ENCODE measurements at regions not wholly inside any gene's neighbourhood (a gene's known extent, or its start where the extent isn't known, plus 50 kb on each side); places are given as distances from the start of the nearest gene placed in this dataset.

DNA sequence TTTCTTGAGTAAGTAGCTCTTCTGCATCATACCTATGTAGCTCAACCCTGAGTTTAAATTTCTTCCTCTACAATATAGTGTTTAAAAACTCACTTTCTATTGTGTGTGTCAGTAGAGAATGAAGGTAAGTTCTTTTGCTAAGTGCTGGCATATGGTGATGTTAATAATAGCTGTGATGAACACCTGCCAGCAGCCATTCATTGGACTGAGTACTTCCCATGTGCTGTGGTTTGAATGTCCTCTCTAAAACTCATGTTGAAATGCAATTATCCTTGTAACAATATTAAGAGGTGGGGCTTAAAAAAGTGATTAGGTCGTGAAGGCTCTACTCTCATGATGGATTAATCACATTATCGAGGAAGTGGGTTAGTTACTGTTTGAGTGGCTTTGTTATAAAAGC, 645.2 kb upstream of the RGMB start:
- no peak for DNase-seq
- H3K36me3 ChIP-seq (ENCODE audit: control insufficient read depth in 3 of 3, insufficient read depth in 2 of 3, low read depth in 1 of 3, low read length in 3 of 3), result no peaks in the 10 kb centered on the region
- no peak overlapping the region for H3K4me3 ChIP-seq (ENCODE audit: low read depth in 1 of 3, low read length in 3 of 3)
- H3K9me3 ChIP-seq (ENCODE audit: control insufficient read depth in 2 of 2, insufficient read depth in 1 of 2, low read depth in 1 of 2, low read length in 1 of 2), result no peaks in the 10 kb centered on the region
- WGBS, 3 donors, result 66 to 88% (median 81%) methylated on average over 2 of the region's 2 CpGs
- H3K27me3 ChIP-seq (ENCODE audit: control insufficient read depth in 3 of 3, insufficient read depth in 3 of 3, low read length in 3 of 3), result no peaks in the 10 kb centered on the region
- no peak overlapping the region for H3K27ac ChIP-seq (ENCODE audit: low read depth in 1 of 3, low read length in 2 of 3)
- no peak for FAIRE-seq
- H3K4me1 ChIP-seq (ENCODE audit: control insufficient read depth in 3 of 3, insufficient read depth in 2 of 3, low read depth in 1 of 3, low read length in 2 of 3), result no peaks in the 10 kb centered on the region

DNA sequence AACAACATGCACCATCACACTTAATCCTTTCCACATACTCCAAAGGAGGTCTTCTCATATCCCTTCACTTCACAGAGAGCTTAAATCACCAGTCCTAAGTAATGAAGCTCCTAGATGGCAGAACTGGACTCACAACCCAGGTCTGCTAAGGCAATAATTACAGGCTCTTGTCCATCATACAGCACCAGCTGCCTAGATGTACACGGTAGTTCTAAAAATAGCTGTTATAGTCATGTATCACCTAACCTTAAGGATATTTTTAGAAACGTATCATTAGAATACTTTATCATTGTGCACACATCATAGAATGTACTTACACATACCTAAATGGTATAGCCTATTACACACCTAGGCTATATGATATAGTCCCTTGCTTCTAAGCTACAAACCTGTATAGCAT, 644.6 kb upstream of the RGMB start:
- Histone ChIP-seq H3K4me1 (ENCODE audit: control insufficient read depth in 3 of 3, insufficient read depth in 2 of 3, low read depth in 1 of 3, low read length in 2 of 3) (no peaks in the 10 kb centered on the region), H3K4me3 (ENCODE audit: low read depth in 1 of 3, low read length in 3 of 3) (no peak overlapping the region), H3K27me3 (ENCODE audit: control insufficient read depth in 3 of 3, insufficient read depth in 3 of 3, low read length in 3 of 3) (no peaks in the 10 kb centered on the region), H3K36me3 (ENCODE audit: control insufficient read depth in 3 of 3, insufficient read depth in 2 of 3, low read depth in 1 of 3, low read length in 3 of 3) (no peaks in the 10 kb centered on the region), H3K27ac (ENCODE audit: low read depth in 1 of 3, low read length in 2 of 3) (no peak overlapping the region), H3K9me3 (ENCODE audit: control insufficient read depth in 2 of 2, insufficient read depth in 1 of 2, low read depth in 1 of 2, low read length in 1 of 2) (no peaks in the 10 kb centered on the region)
- 82 to 89% (median 85%) methylated on average over 2 of the region's 2 CpGs for WGBS, 3 donors
- DNase-seq (no peak), FAIRE-seq (no peak)

DNA sequence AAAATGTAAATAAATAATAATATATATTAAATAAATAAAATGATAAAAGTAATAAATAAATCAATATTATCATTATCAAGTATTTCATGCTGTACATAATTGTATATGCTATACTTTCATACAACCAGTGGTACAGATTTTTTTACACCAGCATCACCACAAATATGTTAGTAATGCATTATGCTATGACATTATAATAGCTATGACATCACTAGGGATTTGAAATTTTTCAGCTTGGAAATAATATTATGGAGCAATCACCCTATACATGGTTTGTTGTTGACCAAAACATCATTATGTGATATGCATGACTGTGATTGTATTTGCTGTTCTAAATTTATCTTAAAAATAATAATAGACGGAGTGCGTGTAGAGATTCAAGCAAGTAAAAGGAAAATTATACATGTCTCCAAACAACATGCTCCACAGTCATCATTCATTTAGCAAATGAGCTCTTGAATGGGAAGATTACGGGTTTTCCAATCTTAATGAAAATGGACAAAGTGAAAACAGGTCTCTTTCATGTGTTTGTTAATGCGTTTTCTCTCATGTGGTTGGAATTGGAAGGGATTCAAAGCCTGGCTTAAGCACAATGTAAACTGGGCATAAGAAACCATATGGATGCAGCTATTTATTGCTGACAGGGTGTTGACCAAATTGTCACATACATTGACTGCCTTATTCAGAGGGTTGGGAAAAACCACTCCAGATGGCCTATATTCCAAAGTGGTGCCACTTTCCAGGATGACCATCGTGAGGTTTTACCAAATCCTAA, 643.0 kb upstream of the RGMB start:
- H3K27ac ChIP-seq (ENCODE audit: low read depth in 1 of 3, low read length in 2 of 3), result no peak overlapping the region
- no peak for FAIRE-seq
- no peaks in the 10 kb centered on the region for H3K9me3 ChIP-seq (ENCODE audit: control insufficient read depth in 2 of 2, insufficient read depth in 1 of 2, low read depth in 1 of 2, low read length in 1 of 2)
- H3K36me3 ChIP-seq (ENCODE audit: control insufficient read depth in 3 of 3, insufficient read depth in 2 of 3, low read depth in 1 of 3, low read length in 3 of 3), result no peaks in the 10 kb centered on the region
- H3K27me3 ChIP-seq (ENCODE audit: control insufficient read depth in 3 of 3, insufficient read depth in 3 of 3, low read length in 3 of 3), result no peaks in the 10 kb centered on the region
- H3K4me3 ChIP-seq (ENCODE audit: low read depth in 1 of 3, low read length in 3 of 3), result no peak overlapping the region
- no peak for DNase-seq
- H3K4me1 ChIP-seq (ENCODE audit: control insufficient read depth in 3 of 3, insufficient read depth in 2 of 3, low read depth in 1 of 3, low read length in 2 of 3), result no peaks in the 10 kb centered on the region
- 84 to 88% (median 85%) methylated on average over 5 of the region's 5 CpGs for WGBS, 3 donors

DNA sequence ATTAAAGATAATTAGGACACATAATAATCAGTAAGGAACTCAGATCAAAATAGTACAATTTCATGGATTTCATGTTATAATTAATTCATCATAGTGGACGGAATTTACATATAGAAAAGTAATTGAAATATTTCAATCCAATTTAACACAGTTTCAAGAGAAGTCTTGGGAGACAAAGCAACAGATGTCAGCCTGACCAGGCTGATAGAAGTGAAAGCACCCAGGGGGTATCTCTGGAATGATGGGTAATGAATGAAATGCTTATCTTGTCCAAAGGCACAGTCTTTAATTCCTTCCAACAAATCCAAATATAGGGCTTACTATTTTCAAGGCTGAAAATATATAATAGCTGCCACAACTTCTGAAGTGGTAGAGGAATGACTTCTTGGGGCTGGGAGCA, 629.3 kb upstream of the RGMB start:
- WGBS, 3 donors, result 80 to 86% (median 80%) methylated on average over 1 of the region's 1 CpG
- FAIRE-seq, result no peak
- no peaks in the 10 kb centered on the region for H3K27me3 ChIP-seq (ENCODE audit: control insufficient read depth in 3 of 3, insufficient read depth in 3 of 3, low read length in 3 of 3)
- H3K4me3 ChIP-seq (ENCODE audit: low read depth in 1 of 3, low read length in 3 of 3), result no peak overlapping the region
- no peak for DNase-seq
- peaks cover 0 to 2% of the 10 kb centered on the region in 2 donors for H3K9me3 ChIP-seq (ENCODE audit: control insufficient read depth in 2 of 2, insufficient read depth in 1 of 2, low read depth in 1 of 2, low read length in 1 of 2)
- no peaks in the 10 kb centered on the region for H3K36me3 ChIP-seq (ENCODE audit: control insufficient read depth in 3 of 3, insufficient read depth in 2 of 3, low read depth in 1 of 3, low read length in 3 of 3)
- no peak overlapping the region for H3K27ac ChIP-seq (ENCODE audit: low read depth in 1 of 3, low read length in 2 of 3)
- no peaks in the 10 kb centered on the region for H3K4me1 ChIP-seq (ENCODE audit: control insufficient read depth in 3 of 3, insufficient read depth in 2 of 3, low read depth in 1 of 3, low read length in 2 of 3)

DNA sequence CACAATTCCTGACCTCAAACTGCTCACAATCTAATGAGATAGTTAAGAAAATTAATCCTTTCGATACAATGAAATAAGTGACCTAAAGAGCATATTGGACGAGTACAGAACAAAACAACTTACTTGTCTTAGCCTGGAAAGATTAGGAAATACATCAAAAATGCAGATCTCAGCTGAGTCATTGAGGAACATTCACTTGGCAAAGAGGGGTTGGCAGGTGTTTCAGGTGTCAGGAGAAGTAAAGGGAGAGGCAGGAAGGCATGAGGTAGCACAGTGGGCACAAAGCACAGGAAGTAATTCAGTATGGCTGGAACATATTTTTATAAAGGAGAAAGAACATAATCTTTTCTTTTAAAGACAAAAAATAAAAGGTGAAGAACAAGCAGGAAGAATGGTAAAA, 628.8 kb upstream of the RGMB start:
- no peak overlapping the region for H3K27ac ChIP-seq (ENCODE audit: low read depth in 1 of 3, low read length in 2 of 3)
- H3K27me3 ChIP-seq (ENCODE audit: control insufficient read depth in 3 of 3, insufficient read depth in 3 of 3, low read length in 3 of 3), result no peaks in the 10 kb centered on the region
- H3K9me3 ChIP-seq (ENCODE audit: control insufficient read depth in 2 of 2, insufficient read depth in 1 of 2, low read depth in 1 of 2, low read length in 1 of 2), result peaks cover 0 to 2% of the 10 kb centered on the region in 2 donors
- 80 to 89% (median 87%) methylated on average over 2 of the region's 2 CpGs for WGBS, 3 donors
- FAIRE-seq (no peak), DNase-seq (no peak)
- no peaks in the 10 kb centered on the region for H3K36me3 ChIP-seq (ENCODE audit: control insufficient read depth in 3 of 3, insufficient read depth in 2 of 3, low read depth in 1 of 3, low read length in 3 of 3)
- H3K4me1 ChIP-seq (ENCODE audit: control insufficient read depth in 3 of 3, insufficient read depth in 2 of 3, low read depth in 1 of 3, low read length in 2 of 3), result no peaks in the 10 kb centered on the region
- no peak overlapping the region for H3K4me3 ChIP-seq (ENCODE audit: low read depth in 1 of 3, low read length in 3 of 3)

DNA sequence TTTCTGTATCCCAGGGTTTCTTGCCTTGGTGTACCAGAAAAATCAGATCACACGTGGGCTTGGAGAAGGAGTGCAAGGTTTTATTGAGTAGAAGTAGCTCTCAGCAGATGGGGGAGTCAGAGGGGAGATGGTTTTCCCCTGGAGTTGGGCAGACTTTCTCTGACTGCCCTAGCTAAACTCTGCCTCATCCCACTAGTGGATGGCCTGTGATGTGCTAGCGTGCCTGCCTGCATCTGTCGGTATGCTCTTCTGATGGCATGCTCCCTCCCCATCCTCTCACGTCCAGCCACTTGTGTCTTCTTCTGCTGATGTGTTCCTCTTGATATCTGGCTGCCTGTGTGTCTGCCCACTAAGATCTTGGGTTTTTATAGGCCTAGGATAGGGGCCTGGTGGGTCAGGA, 616.1 kb upstream of the RGMB start:
- H3K36me3 ChIP-seq (ENCODE audit: control insufficient read depth in 3 of 3, insufficient read depth in 2 of 3, low read depth in 1 of 3, low read length in 3 of 3), result no peaks in the 10 kb centered on the region
- no peak overlapping the region for H3K27ac ChIP-seq (ENCODE audit: low read depth in 1 of 3, low read length in 2 of 3)
- no peak for DNase-seq
- WGBS, 3 donors, result 78 to 91% (median 79%) methylated on average over 4 of the region's 4 CpGs
- no peaks in the 10 kb centered on the region for H3K4me1 ChIP-seq (ENCODE audit: control insufficient read depth in 3 of 3, insufficient read depth in 2 of 3, low read depth in 1 of 3, low read length in 2 of 3)
- FAIRE-seq, result no peak
- H3K9me3 ChIP-seq (ENCODE audit: control insufficient read depth in 2 of 2, insufficient read depth in 1 of 2, low read depth in 1 of 2, low read length in 1 of 2), result no peaks in the 10 kb centered on the region
- no peak overlapping the region for H3K4me3 ChIP-seq (ENCODE audit: low read depth in 1 of 3, low read length in 3 of 3)
- H3K27me3 ChIP-seq (ENCODE audit: control insufficient read depth in 3 of 3, insufficient read depth in 3 of 3, low read length in 3 of 3), result no peaks in the 10 kb centered on the region

DNA sequence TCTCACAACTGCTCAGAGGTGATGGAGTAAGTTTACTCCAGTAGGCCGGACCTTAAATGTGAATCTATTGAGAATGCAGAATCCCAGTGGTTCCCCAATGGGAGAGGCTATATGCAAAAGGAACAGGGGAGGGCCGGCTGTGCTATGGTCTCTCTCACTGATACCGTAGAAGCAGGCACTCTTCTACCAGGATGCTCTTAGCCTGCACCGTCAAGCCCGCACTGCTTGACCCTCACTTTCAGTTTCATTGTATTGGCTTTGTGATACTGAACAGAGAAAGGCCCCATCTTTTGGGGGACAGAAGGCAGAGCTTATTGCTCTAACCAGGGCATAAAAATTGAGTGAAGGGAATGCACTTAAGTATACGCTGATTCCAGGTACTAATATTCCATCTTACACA, 615.0 kb upstream of the RGMB start:
- no peak for FAIRE-seq
- no peaks in the 10 kb centered on the region for H3K4me1 ChIP-seq (ENCODE audit: control insufficient read depth in 3 of 3, insufficient read depth in 2 of 3, low read depth in 1 of 3, low read length in 2 of 3)
- H3K4me3 ChIP-seq (ENCODE audit: low read depth in 1 of 3, low read length in 3 of 3), result no peak overlapping the region
- no peak overlapping the region for H3K27ac ChIP-seq (ENCODE audit: low read depth in 1 of 3, low read length in 2 of 3)
- no peak for DNase-seq
- no peaks in the 10 kb centered on the region for H3K9me3 ChIP-seq (ENCODE audit: control insufficient read depth in 2 of 2, insufficient read depth in 1 of 2, low read depth in 1 of 2, low read length in 1 of 2)
- H3K36me3 ChIP-seq (ENCODE audit: control insufficient read depth in 3 of 3, insufficient read depth in 2 of 3, low read depth in 1 of 3, low read length in 3 of 3), result no peaks in the 10 kb centered on the region
- WGBS, 3 donors, result 93 to 97% (median 93%) methylated on average over 6 of the region's 6 CpGs
- H3K27me3 ChIP-seq (ENCODE audit: control insufficient read depth in 3 of 3, insufficient read depth in 3 of 3, low read length in 3 of 3), result no peaks in the 10 kb centered on the region

DNA sequence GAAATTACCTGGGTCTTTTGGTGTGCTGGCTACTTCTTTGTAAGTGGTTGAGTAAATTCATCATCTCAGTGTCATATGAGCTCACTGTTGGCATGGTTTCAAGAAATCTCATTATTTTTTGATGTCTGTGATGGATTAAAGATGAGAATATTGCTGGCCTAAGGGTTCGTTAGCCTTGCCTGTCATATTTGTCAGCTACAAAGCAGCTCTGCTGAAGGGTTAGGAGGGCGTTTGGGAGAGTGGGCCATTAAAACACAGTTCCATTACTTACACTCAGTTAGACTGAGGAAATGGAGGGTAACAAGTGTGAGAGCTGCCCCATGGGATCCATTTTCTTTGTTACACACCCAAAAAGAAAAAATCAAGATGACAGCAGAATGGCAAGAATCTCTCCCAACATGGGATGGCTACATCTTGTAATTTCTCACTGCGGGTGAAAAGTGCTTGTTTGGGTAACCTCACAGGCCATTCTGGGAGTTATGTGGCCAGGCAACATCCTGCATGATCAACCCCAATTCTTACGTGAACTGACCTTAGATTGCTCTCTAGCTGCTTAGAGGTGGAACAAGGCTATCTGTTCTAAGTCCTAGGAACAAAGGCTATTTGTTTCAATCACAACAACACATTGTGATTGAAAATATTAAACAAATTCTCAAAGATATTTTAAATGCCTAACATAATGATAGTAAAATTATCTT, 609.5 kb upstream of the RGMB start:
- DNase-seq (no peak), FAIRE-seq (no peak)
- Histone ChIP-seq H3K36me3 (ENCODE audit: control insufficient read depth in 3 of 3, insufficient read depth in 2 of 3, low read depth in 1 of 3, low read length in 3 of 3) (no peaks in the 10 kb centered on the region), H3K27ac (ENCODE audit: low read depth in 1 of 3, low read length in 2 of 3) (no peak overlapping the region), H3K4me1 (ENCODE audit: control insufficient read depth in 3 of 3, insufficient read depth in 2 of 3, low read depth in 1 of 3, low read length in 2 of 3) (no peaks in the 10 kb centered on the region), H3K27me3 (ENCODE audit: control insufficient read depth in 3 of 3, insufficient read depth in 3 of 3, low read length in 3 of 3) (no peaks in the 10 kb centered on the region), H3K9me3 (ENCODE audit: control insufficient read depth in 2 of 2, insufficient read depth in 1 of 2, low read depth in 1 of 2, low read length in 1 of 2) (no peaks in the 10 kb centered on the region), H3K4me3 (ENCODE audit: low read depth in 1 of 3, low read length in 3 of 3) (no peak overlapping the region)
- 68 to 80% (median 80%) methylated on average over 4 of the region's 4 CpGs for WGBS, 3 donors
